ENCODE measurements at regions not wholly inside any gene's neighbourhood (a gene's known extent, or its start where the extent isn't known, plus 50 kb on each side); places are given as distances from the start of the nearest gene placed in this dataset.
"Not testable (repeated sequence)": the region's sequence is repeated elsewhere in the genome, so short reads cannot be mapped to it uniquely, and the experiment has no call there.

DNA sequence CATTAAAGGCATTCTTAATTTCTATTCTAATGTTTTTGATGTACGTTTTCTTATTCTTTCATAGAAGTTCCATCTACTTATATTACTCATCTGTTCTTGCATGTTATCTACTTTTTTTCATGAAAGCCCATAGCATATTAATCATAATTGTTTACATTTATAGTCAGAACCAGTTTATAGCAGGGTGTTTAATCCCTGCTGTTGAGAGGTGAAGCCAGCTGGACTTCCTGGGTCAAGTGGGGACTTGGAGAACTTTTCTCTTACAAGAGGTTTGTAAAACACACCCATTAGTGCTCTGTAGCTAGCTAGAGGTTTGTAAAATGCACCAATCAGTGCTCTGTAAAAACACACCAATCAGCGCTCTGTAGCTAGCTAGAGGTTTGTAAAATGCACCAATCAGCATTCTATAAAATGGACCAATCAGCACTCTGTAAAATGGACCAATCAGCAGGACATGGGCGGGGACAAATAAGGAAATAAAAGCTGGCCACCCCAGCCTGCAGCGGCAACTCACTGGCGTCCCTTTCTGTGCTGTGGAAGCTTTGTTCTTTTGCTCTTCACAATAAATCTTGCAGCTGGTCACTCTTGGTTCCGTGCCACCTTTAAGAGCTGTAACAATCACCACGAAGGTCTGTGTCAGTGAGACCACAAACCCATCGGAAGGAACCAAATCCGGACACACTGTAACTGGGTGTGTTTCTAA, 120.6 kb downstream of the TANC2 start:
- no peak for DNase-seq (ENCODE audit: low read depth in 1 of 2, low spot score in 1 of 2)
- in situ Hi-C loops (cut with HindIII; ENCODE audit: low pct_unique_long_range_greater_than_20kb, low sequenced_read_pairs), result no loop called here
- no peak for TF ChIP-seq JUND (IDR thresholded peaks at IDR 0.05; ENCODE audit: low read depth)

DNA sequence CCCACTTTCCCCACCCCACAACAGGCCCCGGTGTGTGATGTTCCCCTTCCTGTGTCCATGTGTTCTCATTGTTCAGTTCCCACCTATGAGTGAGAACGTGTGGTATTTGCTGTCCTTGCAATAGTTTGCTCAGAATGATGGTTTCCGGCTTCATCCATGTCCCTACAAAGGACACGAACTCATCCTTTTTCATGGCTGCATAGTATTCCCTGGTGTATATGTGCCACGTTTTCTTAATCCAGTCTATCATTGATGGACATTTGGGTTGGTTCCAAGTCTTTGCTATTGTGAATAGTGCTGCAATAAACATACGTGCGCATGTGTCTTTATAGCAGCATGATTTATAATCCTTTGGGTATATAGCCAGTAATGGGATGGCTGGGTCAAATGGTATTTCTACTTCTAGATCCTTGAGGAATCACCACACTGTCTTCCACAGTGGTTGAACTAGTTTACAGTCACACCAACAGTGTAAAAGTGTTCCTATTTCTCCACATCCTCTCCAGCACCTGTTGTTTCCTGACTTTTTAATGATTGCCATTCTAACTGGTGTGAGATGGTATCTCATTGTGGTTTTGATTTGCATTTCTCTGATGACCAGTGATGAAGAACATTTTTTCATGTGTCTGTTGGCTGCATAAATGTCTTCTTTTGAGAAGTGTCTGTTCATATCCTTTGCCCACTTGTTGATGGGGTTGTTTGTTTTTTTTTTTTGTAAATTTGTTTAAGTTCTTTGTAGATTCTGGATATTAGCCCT, 124.5 kb downstream of the TANC2 start:
- in situ Hi-C loops (cut with HindIII; ENCODE audit: low pct_unique_long_range_greater_than_20kb, low sequenced_read_pairs); DNase-seq (ENCODE audit: low read depth in 1 of 2, low spot score in 1 of 2): not testable (repeated sequence)

DNA sequence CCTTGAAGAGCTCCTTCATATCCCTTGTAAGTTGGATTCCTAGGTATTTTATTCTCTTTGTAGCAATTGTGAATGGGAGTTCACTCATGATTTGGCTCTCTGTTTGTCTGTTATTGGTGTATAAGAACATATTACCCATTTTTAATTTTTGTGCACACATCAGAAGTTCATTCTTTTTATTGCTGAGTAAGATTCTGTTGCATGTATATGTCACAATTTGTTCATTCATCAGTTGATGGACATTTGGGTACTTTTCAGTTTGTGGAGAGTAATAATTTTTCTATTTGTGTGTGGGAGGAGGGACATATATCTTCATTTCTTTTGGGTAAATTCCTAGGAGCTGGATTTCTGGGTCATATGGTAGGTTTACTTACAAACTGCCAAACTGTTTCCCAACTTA, 125.9 kb downstream of the TANC2 start:
- in situ Hi-C loops (cut with HindIII; ENCODE audit: low pct_unique_long_range_greater_than_20kb, low sequenced_read_pairs), result not testable (repeated sequence)

DNA sequence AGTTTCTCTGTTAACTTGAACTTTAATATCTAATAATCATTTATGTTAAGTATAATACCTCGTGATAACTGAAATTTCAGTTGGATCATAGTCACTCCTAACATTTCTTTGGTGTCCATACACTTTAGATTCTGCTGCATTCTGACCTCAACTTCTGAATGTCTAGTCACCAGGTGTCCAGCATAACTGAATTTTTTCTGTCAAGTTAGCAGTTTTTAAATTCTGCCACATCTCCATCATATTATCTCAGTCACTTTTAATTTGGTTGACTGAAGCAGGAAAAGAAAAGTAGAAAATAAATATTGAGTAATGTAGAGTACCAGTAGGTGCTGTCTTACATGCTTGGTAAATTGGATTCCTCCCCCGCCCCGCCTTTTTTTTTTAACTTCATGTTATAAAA, 128.6 kb downstream of the TANC2 start:
- in situ Hi-C loops (cut with HindIII; ENCODE audit: low pct_unique_long_range_greater_than_20kb, low sequenced_read_pairs), result no loop called here
- no peak for TF ChIP-seq JUND (IDR thresholded peaks at IDR 0.05; ENCODE audit: low read depth)
- no peak for DNase-seq (ENCODE audit: low read depth in 1 of 2, low spot score in 1 of 2)

More for the DNA sequence above, 125.9 kb downstream of the TANC2 start:
- DNase-seq (ENCODE audit: low read depth in 1 of 2, low spot score in 1 of 2), result not testable (repeated sequence)

DNA sequence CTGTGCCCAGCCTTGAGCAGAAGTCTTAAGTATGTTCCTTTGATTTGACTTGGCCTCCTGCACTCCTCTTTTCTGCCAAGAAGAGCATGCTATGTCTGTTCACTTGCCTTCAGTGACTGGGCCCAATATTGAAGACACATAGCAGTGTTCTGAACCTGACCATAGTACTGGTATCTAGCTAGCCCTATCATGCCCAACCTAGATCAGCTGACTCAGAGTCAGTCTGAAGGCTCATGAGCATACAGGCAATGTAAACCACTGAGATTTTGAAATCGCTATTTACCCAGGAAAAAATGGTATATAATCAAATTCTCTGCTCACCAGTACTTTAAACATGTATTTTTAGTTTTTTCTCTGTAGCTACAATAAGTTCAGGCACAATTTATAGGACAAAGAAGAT, 129.4 kb downstream of the TANC2 start:
- in situ Hi-C loops (cut with HindIII; ENCODE audit: low pct_unique_long_range_greater_than_20kb, low sequenced_read_pairs), result no loop called here

DNA sequence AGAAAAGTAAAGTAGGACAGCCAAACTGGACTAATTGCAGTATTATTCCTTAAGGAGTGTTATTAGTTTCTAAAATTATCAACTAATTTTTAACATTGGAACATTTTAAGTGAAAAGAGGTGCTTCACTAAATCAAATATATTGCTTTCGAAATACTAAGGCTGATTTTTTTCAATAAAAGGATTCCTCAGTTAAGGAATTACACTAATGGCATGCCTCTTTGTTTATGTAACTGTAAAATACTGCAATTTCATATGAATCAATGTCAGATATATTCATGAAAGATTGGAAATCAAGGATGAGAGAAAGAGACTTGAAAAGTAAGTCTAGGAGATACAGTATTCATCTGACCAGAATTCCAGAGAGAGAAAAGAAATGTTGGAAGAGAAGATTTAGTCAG, 129.8 kb downstream of the TANC2 start:
- no peak for TF ChIP-seq JUND (IDR thresholded peaks at IDR 0.05; ENCODE audit: low read depth)
- in situ Hi-C loops (cut with HindIII; ENCODE audit: low pct_unique_long_range_greater_than_20kb, low sequenced_read_pairs), result no loop called here
- DNase-seq (ENCODE audit: low read depth in 1 of 2, low spot score in 1 of 2), result no peak

More for the DNA sequence above, 129.4 kb downstream of the TANC2 start:
- DNase-seq (ENCODE audit: low read depth in 1 of 2, low spot score in 1 of 2), result no peak
- no peak for TF ChIP-seq JUND (IDR thresholded peaks at IDR 0.05; ENCODE audit: low read depth)

DNA sequence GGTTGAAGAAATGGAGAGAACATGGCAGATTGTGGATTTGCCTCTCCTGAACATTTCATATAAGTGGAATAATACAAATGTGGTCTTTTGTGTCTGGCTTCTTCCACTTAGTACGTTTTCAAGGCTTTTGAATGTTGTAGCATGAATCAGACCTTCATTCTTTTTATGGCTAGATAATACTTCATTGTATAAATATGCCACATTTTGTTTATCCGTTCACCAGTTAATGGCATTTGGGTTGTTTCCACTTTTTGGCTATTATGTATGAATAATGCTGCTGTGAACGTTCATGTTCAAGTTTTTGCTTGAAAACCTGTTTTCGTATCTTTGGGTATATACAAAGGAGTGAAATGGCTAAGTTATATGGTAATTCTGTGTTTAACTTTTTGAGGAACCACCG, 130.4 kb downstream of the TANC2 start:
- no peak for DNase-seq (ENCODE audit: low read depth in 1 of 2, low spot score in 1 of 2)
- TF ChIP-seq JUND (IDR thresholded peaks at IDR 0.05; ENCODE audit: low read depth), result no peak
- in situ Hi-C loops (cut with HindIII; ENCODE audit: low pct_unique_long_range_greater_than_20kb, low sequenced_read_pairs), result no loop called here

DNA sequence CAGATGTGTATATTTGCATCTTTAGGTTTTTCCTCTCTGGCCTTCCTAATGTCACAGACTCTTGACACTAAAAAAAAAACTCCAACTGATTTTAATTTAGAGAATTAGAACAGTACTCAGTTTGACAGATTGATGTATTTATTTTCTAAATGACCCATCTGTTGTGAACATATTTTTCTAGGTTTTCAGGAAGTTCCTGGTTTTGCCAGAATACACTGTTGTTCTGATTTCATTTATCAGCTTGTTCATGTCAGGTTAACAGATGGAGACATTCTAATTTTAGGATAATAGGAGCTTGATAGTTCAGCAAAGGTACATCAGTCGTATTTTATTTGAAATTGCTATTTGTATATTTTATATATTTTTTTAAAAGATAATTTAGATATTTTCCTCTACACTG, 133.4 kb downstream of the TANC2 start:
- in situ Hi-C loops (cut with HindIII; ENCODE audit: low pct_unique_long_range_greater_than_20kb, low sequenced_read_pairs), result no loop called here
- TF ChIP-seq JUND (IDR thresholded peaks at IDR 0.05; ENCODE audit: low read depth), result no peak
- no peak for DNase-seq (ENCODE audit: low read depth in 1 of 2, low spot score in 1 of 2)

DNA sequence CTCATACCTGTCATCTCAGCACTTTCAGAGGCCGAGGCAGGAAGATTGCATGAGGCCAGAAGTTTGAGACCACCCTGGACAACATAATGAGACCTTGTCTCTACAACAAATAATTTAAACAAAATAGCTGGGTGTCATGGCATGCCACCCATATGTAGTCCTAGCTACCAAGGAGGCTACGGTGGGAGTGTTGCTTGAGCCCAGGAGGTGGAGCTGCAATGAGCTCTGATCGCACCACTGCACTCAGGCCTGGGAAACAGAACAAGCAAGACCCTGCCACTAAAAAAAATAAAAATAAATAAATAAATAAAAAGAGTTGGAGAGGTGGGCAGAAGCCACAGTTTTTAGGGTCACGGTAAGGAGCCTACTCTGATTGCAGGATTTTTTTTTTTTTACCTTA, 136.0 kb downstream of the TANC2 start:
- in situ Hi-C loops (cut with HindIII; ENCODE audit: low pct_unique_long_range_greater_than_20kb, low sequenced_read_pairs), result no loop called here
- DNase-seq (ENCODE audit: low read depth in 1 of 2, low spot score in 1 of 2), result no peak
- no peak for TF ChIP-seq JUND (IDR thresholded peaks at IDR 0.05; ENCODE audit: low read depth)

DNA sequence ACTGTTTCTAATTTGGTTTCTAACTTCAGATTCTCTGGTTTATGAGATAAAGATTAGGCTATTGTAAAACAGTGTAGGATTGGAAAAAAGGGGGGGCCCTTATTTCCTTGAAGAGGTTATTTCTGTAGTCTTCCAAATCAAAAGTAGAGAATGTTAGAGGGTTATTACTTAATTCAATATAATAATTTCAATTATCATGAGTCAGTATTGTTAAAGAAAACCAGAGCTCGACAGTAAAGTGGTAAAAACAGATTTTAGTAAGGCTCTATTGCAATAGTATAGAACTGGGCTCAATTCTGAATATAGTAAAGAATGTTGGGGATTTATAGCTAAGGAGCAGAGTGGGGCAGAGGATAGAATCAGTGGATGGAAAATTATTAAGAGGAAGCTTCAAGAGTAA, 140.0 kb downstream of the TANC2 start:
- in situ Hi-C loops (cut with HindIII; ENCODE audit: low pct_unique_long_range_greater_than_20kb, low sequenced_read_pairs), result no loop called here
- TF ChIP-seq JUND (IDR thresholded peaks at IDR 0.05; ENCODE audit: low read depth), result no peak
- no peak for DNase-seq (ENCODE audit: low read depth in 1 of 2, low spot score in 1 of 2)

DNA sequence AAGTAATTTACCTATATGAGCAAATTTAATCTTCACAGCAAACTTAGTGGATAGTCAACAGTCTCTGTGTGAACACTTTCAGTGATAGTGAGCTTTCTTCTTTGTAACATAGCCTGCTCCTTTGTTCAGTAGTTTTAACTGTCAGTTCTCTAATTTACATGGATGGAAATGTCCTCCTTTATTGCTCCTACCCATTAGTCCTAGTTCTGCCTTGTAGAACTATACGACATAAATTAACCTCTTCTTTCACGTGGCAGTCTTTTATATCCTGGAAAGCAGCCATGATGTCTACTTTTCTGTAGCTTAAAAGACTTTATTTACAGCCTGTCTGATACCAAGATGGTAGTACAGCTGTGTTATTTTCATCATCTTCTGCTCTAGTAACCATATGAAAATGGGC, 143.6 kb downstream of the TANC2 start:
- DNase-seq (ENCODE audit: low read depth in 1 of 2, low spot score in 1 of 2), result no peak
- in situ Hi-C loops (cut with HindIII; ENCODE audit: low pct_unique_long_range_greater_than_20kb, low sequenced_read_pairs), result no loop called here
- no peak for TF ChIP-seq JUND (IDR thresholded peaks at IDR 0.05; ENCODE audit: low read depth)

DNA sequence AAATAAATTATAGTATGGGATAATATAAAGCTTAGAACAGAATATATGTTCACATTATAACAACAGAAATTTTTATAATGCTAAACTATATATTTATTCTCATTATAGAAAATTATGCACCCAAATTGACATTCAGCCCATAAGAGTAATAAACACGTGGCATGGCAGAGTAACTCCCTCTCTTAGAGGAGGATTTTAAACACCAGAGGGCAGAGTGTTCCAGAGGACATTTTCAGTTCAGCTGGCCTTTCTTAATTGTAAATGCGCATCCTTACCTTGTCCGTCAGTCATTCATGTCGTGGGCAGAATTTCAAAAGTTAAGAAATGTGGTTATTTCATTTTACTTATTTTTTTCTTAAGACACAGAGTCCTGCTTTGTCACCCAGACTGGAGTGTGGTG, 147.1 kb downstream of the TANC2 start:
- TF ChIP-seq JUND (IDR thresholded peaks at IDR 0.05; ENCODE audit: low read depth), result no peak
- in situ Hi-C loops (cut with HindIII; ENCODE audit: low pct_unique_long_range_greater_than_20kb, low sequenced_read_pairs), result no loop called here
- DNase-seq (ENCODE audit: low read depth in 1 of 2, low spot score in 1 of 2), result peak in 1 of 2 experiments; percentile 62

DNA sequence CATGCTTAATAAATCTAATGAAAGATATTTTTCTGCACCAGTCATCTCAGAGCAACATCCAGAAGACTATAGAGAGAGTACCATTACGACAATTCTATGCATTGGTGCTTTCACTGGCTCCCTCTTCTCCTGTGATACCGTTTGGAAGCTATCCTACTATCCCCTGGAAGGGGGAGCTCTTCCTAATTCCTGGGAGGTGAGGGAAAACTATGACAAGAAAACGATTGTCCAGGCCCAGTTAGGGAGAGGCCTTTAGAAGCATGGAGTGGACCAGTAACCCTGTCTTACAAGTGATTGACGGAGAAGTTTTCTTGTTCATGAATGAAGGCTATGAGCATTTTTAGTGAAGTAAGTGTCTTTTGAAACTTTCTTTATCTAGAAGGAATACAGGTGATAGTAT, 150.2 kb downstream of the TANC2 start:
- in situ Hi-C loops (cut with HindIII; ENCODE audit: low pct_unique_long_range_greater_than_20kb, low sequenced_read_pairs), result no loop called here
- no peak for TF ChIP-seq JUND (IDR thresholded peaks at IDR 0.05; ENCODE audit: low read depth)
- DNase-seq (ENCODE audit: low read depth in 1 of 2, low spot score in 1 of 2), result peak in 1 of 2 experiments; percentile 26

All from T47D (cell line).